DND-41 (cell line): ENCODE measurements at regions not wholly inside any gene's neighbourhood (a gene's known extent, or its start where the extent isn't known, plus 50 kb on each side); places are given as distances from the start of the nearest gene placed in this dataset.

Source experiments
- CTCF ChIP-seq: IDR thresholded peaks from 2 replicates; pipeline ENCODE4 v1.5.1; 2012; ENCODE audit warnings: borderline replicate concordance, low read length, moderate library complexity, mild to moderate bottlenecking; ENCODE audit not compliant: poor library complexity, severe bottlenecking; ENCODE audit errors: extremely low read depth
- EZH2 ChIP-seq: IDR thresholded peaks from 3 replicates; pipeline ENCODE4 v1.6.1; 2012; ENCODE audit warnings: borderline replicate concordance, low read depth, mild to moderate bottlenecking, moderate library complexity, low read length, inconsistent platforms; ENCODE audit not compliant: severe bottlenecking

GRCh38 chr13:40159736-40160135 lies 504.3 kb downstream of the COG6 start:
- TF ChIP-seq CTCF, result no peak
- TF ChIP-seq EZH2, result no peak
